NCI-H748 (cell line): ENCODE measurements at regions not wholly inside any gene's neighbourhood (a gene's known extent, or its start where the extent isn't known, plus 50 kb on each side); places are given as distances from the start of the nearest gene placed in this dataset.

Experiments
- DNase-seq: peaks from one replicate; lab custom pipeline; 2025; ENCODE audit not compliant: unreplicated experiment; lab: John Stamatoyannopoulos, UW

DNA sequence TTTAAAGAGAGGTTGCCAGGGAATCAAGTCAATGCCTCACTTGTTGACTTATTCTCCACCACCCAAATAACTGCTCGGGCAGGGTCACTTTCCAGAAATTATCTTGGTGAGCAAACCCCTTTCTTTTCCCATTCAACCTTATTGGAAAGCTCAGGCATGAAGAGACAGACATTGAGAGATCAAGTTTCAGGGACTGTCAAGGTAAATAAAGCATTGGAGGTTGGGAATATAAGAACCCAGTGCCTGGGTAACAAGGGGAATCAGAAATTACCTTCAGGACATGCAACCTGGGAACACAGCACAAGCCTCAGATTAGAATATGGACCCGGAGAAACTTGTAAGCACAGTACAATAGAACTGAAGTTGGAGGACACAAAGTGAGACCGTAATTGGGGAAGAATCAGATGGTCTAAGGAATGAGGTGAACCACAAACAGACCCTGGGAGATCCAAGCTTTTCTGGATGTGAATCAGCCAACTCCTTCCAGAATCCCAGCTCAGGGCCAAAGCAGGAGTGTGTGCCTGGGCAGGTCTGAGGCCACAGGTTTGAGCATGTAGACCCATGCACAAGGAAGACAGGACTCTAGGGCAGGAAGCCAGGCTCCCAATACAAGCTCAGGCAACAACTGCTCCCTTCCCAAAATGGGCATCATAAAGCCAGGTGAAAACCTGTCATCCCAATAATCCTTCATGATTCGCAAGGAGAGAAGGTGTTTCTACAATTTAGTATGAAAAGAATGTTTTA is 512.8 kb downstream of the MAFB start:
- peak; percentile 10 for DNase-seq

GRCh38 chr20:40175296-40175695 is 513.7 kb downstream of the MAFB start:
- no peak for DNase-seq

DNA sequence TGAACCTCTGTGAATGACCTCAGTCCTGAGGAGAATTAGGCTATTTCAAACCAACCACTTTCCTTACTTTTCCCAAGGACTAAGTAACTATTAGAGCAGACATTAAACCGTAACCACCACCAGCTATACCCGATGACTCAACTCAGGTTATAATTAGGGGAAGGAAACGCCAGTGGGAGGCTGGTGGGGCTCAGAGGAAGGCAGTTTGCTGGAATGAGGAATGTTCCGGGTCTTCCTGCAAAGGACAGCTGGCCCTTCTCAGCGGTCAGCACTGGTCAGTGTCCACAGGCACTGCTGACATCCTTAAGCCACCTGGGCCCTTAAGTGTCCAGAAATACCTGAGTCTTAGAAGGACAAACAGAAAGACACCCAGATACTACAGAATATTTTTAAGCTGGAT is 515.2 kb downstream of the MAFB start:
- DNase-seq: no peak

DNA sequence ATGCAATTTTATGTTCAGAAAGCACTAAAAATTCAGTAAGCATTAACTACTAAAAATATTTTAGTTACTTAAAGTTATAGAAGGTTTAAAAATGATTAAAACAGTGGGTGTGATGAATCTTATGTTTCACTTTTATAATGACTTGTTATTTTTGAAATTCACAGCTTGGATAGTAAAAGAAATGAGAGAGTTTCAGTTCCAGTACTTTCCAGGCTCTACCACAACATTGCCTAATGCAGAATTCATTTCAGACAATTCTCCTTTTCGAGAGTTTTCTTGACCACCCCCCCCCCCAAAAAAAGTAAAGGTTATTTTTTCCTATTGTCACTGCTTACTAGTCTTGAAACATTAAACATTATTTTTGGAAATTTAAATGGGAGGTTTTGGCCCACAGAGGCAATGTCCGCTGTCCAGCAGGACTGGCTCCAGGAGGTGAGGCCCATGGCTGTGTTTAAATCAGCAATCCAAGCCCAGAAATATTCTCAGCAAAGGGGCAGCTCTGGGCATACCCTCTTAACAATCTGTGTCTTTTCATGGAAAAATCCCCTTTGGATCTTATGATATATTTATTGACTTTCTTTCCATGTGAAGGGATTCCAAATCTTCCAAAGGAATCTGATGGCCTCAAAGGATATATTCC is 519.9 kb downstream of the MAFB start:
- DNase-seq: no peak

GRCh38 chr20:40161391-40161790 is 527.6 kb downstream of the MAFB start:
- no peak for DNase-seq

DNA sequence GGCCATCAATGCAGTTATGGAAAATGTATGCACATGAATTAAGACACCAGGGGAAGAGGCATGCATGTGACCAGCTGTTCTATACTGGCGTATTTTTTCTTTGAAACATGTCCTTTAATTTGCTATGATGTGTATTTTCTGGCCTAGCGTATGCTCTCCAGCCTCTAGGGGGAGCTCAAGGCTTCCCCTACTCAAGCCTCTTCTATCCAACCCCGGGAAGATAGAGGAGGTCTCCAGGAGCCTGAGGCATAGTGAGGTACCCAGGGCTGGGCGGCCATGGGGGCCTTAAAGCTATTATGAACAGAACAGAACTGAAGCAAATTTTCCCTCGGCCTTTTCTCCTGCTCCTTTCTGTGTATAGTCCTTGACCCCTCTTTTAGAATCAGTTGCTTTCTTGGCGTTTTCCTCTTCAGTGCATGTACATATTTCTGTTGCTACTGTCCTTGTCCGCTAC is 528.9 kb downstream of the MAFB start:
- DNase-seq: peak; percentile 67

DNA sequence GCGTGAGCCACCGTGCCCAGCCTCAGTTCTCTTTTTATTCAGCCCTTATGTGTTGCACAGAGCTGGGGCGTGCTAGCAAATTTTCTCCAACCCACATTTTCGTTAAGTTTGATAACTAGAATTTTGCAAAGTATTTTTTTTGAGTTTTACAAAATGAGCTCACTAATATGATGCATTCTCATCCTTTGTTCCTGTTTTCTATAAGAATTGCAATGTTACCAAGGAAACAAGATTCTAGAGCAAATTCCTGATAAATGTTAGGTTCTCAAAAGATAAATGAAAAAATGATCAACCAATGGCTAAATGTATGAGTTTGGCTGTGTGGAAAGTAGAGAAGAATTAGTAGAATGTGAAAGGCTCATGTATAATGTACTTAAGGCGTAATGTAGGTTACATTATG is 529.8 kb downstream of the MAFB start:
- no peak for DNase-seq

DNA sequence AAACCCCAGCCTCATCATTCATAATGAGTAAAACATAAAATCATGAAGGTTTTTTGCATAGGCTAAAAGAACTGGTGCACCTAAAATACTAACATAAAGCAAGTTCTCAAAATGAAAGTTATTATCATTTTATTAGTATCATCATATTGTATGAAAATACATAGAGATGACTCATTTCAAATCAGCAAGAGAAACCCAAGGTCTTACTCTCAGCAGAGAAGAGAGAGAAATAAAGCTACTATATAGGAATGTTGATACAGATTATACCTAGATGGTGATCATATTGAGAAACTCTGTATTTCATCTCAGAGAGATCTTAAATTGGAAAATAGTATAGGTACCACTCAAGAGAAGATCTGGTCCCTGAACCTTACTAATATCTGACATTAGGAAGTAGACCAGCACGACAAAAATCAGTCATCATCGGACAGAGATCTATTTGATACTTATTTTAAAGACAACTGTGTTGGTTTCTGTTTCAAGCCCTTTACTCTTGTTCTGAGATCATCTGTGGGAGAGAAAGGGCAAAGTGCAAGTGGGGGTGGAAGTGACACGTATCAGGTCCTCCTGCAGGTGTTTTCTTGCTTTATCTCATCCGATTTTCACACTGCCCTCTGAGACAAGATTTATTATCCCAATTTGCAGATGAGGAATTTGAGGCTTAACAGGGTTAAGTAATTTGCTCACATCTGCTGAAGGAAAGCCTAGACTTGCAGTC is 532.3 kb downstream of the MAFB start:
- DNase-seq: no peak

DNA sequence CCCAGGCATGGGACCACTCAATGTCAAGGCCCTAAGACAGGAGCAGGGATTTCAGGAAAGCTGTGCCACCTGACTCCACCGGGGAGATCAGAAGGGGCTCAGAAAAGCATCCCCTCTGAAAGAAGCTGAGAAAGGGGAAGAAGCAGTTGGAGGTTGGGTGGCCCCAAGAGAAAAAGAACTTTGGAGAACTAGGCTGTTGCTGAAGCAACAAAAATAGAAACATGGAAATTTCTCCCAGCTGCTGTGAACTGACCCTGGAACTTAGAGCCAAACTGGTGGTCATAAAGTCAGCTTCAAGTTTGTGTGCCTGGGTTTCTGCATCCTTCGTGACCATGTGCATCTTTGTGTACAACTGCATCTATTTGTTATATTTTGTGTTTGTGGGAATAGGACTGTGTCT is 534.5 kb downstream of the MAFB start:
- DNase-seq: no peak

- DNase-seq: no peak
These were observed 540.1 kb downstream of the MAFB start for GRCh38 chr20:40148886-40149285.

DNA sequence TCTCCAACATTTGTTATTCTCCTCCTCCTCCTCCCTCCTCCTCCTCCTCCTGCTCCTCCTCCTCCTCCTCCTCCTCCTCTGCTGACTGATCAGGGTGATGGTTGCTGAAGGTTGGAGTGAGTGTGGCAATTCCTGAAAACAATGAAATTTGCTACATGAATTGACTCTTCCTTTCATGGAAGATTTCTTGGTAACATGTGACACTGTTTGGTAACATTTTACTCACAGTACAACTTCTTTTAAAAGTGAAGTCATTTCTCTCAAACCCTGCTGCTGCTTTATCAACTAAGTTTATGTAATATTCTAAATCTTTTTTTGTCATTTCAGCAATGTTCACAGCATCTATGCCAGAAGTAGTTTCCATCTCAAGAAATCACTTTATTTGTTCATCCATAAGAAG is 543.0 kb downstream of the MAFB start:
- DNase-seq: no peak

DNA sequence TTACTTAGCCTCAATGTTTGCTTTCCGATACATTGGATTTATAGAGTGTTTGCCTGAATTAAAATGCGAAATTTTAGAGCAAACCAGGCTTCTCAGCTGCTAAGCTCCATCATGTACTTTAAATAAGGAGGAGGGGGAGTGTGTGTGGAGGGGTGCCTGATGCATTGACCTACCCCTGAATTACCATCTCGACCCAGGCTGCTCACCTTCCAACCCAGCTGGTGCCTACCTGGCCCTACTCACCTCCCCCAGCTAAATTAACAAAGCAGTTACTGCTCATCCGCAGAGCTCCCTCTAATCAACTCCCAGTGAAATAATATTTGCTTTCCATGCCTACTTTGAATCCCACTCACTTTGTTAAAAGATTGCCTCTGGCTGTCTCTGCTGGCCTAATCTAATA is 544.5 kb downstream of the MAFB start:
- DNase-seq: peak; percentile 77

- DNase-seq: no peak
These were observed 554.9 kb downstream of the MAFB start for GRCh38 chr20:40134176-40134575.

- no peak for DNase-seq
These were observed 568.2 kb downstream of the MAFB start for GRCh38 chr20:40120827-40121226.

- no peak for DNase-seq
These were observed 577.8 kb downstream of the MAFB start for GRCh38 chr20:40111282-40111681.

DNA sequence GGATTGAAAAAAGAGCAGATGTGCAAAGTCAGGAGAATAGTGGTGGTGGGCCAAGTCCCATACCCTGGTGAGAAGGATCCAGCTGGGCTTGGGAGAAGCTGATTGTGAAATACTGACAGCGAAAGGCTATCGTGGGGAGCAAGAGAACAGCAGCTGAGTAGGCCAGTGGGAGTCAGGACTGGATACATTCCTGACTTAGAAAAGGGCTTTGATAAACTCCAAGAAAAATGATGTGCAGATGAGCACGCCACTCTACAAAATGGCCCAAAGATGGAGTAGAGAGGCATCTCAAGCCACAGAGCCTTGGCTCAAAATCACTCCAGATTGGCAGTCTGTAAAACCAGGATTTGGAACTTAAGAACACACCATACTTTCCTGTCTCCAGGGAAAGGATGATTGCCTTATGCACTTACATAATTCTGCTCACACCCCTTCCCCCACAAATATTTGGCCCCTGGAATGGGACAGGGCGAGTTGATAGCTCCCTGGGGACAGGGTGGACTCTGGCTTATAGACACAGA is 578.7 kb downstream of the MAFB start:
- DNase-seq: no peak

- DNase-seq: no peak
These were observed 579.9 kb downstream of the MAFB start for GRCh38 chr20:40109136-40109535.

DNA sequence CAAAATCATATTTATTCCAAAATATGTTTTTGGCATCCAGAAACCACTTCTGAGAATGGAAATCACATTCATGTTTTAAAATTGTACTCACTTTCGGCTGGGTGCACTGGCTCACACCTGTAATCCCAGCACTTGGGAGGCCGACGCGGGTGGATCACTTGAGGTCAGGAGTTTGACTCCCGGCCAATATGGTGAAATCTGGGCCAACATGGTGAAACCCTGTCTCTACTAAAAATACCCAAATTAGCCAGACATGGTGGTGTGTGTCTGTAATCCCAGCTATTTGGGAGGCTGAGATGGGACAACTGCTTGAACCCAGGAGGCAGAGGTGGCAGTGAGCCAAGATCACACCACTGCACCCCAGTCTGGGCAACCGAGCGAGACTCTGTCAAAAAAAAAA is 580.7 kb downstream of the MAFB start:
- no peak for DNase-seq

DNA sequence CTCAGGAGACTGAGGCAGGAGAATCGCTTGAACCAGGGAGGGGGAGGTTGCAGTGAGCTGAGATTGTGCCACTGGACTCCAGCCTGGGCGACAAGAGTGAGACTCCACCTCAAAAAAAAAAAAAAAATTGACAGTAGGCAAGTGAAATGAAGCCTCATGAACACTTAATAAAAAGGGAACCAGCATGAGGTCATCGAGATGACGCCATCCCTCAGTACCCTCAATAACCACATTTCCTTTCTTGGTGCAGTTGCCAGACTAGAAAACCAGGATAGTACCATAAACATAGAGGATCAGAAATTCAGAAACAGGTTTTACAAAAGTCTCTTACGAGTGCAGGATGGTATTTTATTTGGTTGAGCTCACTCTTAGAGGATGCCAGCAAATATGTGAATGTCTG is 584.1 kb downstream of the MAFB start:
- DNase-seq: no peak

GRCh38 chr20:40103420-40103819 is 585.6 kb downstream of the MAFB start:
- DNase-seq: no peak

GRCh38 chr20:40101560-40101959 is 587.5 kb downstream of the MAFB start:
- DNase-seq: no peak

- DNase-seq: no peak
These were observed 588.8 kb downstream of the MAFB start for GRCh38 chr20:40100261-40100660.
